ENCODE measurements at regions not wholly inside any gene's neighbourhood (a gene's known extent, or its start where the extent isn't known, plus 50 kb on each side); places are given as distances from the start of the nearest gene placed in this dataset.

DNA sequence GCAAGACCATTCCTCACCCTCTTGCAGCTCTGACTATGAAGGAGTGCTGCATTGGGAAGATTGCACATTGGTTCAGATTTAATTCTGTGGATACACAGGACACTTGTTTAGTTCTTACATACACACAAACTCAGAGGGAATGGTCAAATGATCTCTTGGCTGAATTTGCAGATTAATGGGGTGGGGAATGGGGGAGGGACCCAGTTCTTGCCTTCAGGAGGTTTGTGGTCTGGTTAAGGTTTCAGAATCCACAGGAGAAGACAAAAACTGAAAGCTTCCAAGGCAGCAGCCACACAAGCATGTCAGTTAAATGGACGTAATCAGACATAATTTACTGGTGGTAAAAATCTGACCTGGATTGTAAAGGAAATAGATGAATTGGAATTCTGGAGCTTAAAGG, 257.1 kb upstream of the ROPN1 start:
- in situ Hi-C loops (cut with HindIII; ENCODE audit: low pct_unique_long_range_greater_than_20kb, low sequenced_read_pairs), result no loop called here
- POLR2A ChIA-PET, result no interaction called here
- no peaks in the 10 kb centered on the region for H3K4me1 ChIP-seq (ENCODE audit: control insufficient read depth, insufficient read depth, low read length)
- intact Hi-C loops (cut with micrococcal nuclease; ENCODE audit: unreplicated experiment), result no loop called here
- no peak overlapping the region for H3K4me3 ChIP-seq (ENCODE audit: low read depth in 2 of 2, low read length in 2 of 2)
- DNase-seq (ENCODE audit: low read depth, low spot score) (no peak), ATAC-seq (no peak)
- CTCF ChIA-PET, result no interaction called here
- H3K9me3 ChIP-seq (ENCODE audit: control insufficient read depth, insufficient read depth, low read depth, low read length), result no peaks in the 10 kb centered on the region
- peaks cover 5% of the 10 kb centered on the region for H3K27me3 ChIP-seq (ENCODE audit: control insufficient read depth, insufficient read depth, low read length)
- H3K36me3 ChIP-seq (ENCODE audit: control insufficient read depth, insufficient read depth, low read length), result no peaks in the 10 kb centered on the region
- no TSS peak for BruUV-seq (replicated peaks)
- H3K27ac ChIP-seq (ENCODE audit: low read length), result no peak overlapping the region
- no peak for TF ChIP-seq TCF7L2 (IDR thresholded peaks at IDR 0.05; ENCODE audit: low read depth, low read length)
- no peak for TF ChIP-seq POLR2AphosphoS5 (IDR thresholded peaks at IDR 0.05; ENCODE audit: low read depth, low read length)
- no peak for TF ChIP-seq SIN3A (IDR thresholded peaks at IDR 0.05; ENCODE audit: borderline replicate concordance, insufficient read depth, low read depth, low read length)
- TF ChIP-seq, protein P1, sequence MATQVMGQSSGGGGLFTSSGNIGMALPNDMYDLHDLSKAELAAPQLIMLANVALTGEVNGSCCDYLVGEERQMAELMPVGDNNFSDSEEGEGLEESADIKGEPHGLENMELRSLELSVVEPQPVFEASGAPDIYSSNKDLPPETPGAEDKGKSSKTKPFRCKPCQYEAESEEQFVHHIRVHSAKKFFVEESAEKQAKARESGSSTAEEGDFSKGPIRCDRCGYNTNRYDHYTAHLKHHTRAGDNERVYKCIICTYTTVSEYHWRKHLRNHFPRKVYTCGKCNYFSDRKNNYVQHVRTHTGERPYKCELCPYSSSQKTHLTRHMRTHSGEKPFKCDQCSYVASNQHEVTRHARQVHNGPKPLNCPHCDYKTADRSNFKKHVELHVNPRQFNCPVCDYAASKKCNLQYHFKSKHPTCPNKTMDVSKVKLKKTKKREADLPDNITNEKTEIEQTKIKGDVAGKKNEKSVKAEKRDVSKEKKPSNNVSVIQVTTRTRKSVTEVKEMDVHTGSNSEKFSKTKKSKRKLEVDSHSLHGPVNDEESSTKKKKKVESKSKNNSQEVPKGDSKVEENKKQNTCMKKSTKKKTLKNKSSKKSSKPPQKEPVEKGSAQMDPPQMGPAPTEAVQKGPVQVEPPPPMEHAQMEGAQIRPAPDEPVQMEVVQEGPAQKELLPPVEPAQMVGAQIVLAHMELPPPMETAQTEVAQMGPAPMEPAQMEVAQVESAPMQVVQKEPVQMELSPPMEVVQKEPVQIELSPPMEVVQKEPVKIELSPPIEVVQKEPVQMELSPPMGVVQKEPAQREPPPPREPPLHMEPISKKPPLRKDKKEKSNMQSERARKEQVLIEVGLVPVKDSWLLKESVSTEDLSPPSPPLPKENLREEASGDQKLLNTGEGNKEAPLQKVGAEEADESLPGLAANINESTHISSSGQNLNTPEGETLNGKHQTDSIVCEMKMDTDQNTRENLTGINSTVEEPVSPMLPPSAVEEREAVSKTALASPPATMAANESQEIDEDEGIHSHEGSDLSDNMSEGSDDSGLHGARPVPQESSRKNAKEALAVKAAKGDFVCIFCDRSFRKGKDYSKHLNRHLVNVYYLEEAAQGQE (IDR thresholded peaks at IDR 0.05; ENCODE audit: insufficient read depth in 1 of 2, low read depth in 2 of 2, low read length in 1 of 2), result no peak
- TF ChIP-seq, protein P2, sequence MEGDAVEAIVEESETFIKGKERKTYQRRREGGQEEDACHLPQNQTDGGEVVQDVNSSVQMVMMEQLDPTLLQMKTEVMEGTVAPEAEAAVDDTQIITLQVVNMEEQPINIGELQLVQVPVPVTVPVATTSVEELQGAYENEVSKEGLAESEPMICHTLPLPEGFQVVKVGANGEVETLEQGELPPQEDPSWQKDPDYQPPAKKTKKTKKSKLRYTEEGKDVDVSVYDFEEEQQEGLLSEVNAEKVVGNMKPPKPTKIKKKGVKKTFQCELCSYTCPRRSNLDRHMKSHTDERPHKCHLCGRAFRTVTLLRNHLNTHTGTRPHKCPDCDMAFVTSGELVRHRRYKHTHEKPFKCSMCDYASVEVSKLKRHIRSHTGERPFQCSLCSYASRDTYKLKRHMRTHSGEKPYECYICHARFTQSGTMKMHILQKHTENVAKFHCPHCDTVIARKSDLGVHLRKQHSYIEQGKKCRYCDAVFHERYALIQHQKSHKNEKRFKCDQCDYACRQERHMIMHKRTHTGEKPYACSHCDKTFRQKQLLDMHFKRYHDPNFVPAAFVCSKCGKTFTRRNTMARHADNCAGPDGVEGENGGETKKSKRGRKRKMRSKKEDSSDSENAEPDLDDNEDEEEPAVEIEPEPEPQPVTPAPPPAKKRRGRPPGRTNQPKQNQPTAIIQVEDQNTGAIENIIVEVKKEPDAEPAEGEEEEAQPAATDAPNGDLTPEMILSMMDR (IDR thresholded peaks at IDR 0.05), result no peak

DNA sequence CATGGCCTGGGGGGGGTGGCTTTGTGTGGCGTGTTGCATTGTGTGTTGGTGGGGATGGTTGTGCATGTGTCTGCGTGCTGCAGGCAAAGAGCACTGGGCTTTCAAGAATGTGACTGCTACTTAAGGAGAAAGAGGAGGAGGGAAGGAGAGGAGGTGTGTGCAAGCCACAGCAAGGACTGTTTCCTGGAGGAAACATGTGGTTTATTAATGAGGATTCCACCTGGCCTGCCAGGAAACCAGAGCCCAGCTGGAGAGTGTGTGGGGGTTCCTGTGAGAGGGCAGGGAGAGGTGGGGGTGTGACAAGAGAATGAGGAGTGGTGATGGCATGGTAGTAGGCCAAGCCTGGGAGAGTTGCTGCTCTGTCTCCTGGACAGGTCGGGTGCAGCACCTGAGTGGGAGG, 258.1 kb upstream of the ROPN1 start:
- Histone ChIP-seq H3K9me3 (ENCODE audit: control insufficient read depth, insufficient read depth, low read depth, low read length) (no peaks in the 10 kb centered on the region), H3K4me1 (ENCODE audit: control insufficient read depth, insufficient read depth, low read length) (no peaks in the 10 kb centered on the region), H3K4me3 (ENCODE audit: low read depth in 2 of 2, low read length in 2 of 2) (no peak overlapping the region), H3K27me3 (ENCODE audit: control insufficient read depth, insufficient read depth, low read length) (peaks cover 5% of the 10 kb centered on the region), H3K36me3 (ENCODE audit: control insufficient read depth, insufficient read depth, low read length) (no peaks in the 10 kb centered on the region), H3K27ac (ENCODE audit: low read length) (no peak overlapping the region)
- intact Hi-C loops (cut with micrococcal nuclease; ENCODE audit: unreplicated experiment), result no loop called here
- ATAC-seq (no peak; the same call in 1 of the 2 replicates), DNase-seq (ENCODE audit: low read depth, low spot score) (no peak)
- CTCF ChIA-PET, result interaction anchor here (0.7 kb wide), 1 partner anchor 17 kb away, joined by 3 read pairs; no protein-coding TSS in a partner anchor
- BruUV-seq (replicated peaks), result no TSS peak
- POLR2A ChIA-PET, result no interaction called here
- in situ Hi-C loops (cut with HindIII; ENCODE audit: low pct_unique_long_range_greater_than_20kb, low sequenced_read_pairs), result no loop called here
- TF ChIP-seq SIN3A (IDR thresholded peaks at IDR 0.05; ENCODE audit: borderline replicate concordance, insufficient read depth, low read depth, low read length), result no peak
- TF ChIP-seq, protein P2 (IDR thresholded peaks at IDR 0.05), result no peak
- TF ChIP-seq, protein P1 (IDR thresholded peaks at IDR 0.05; ENCODE audit: insufficient read depth in 1 of 2, low read depth in 2 of 2, low read length in 1 of 2), result no peak
- TF ChIP-seq TCF7L2 (IDR thresholded peaks at IDR 0.05; ENCODE audit: low read depth, low read length), result no peak
- TF ChIP-seq POLR2AphosphoS5 (IDR thresholded peaks at IDR 0.05; ENCODE audit: low read depth, low read length), result no peak
